SK-N-MC (cell line): ENCODE measurements at regions not wholly inside any gene's neighbourhood (a gene's known extent, or its start where the extent isn't known, plus 50 kb on each side); places are given as distances from the start of the nearest gene placed in this dataset.

Experiments used
- EZH2 ChIP-seq: fragments of 200-600 bp; sonication (generic); IDR thresholded peaks from one replicate; pipeline ENCODE4 v1.6.1; 2017; ENCODE audit warnings: antibody characterized with exemption
- FOXP2 ChIP-seq: optimal IDR thresholded peaks from 2 replicates; pipeline ENCODE3; 2011; ENCODE audit warnings: mild to moderate bottlenecking, moderate library complexity; ENCODE audit not compliant: insufficient read depth; ENCODE audit errors: extremely low read length, control extremely low read depth
- POLR2AphosphoS5 ChIP-seq: IDR thresholded peaks from 2 replicates; pipeline ENCODE4 v1.6.1; 2012; ENCODE audit warnings: mild to moderate bottlenecking, low read depth, low read length, borderline replicate concordance

GRCh38 chr4:188627892-188628291 lies 488.7 kb downstream of the TRIML1 start:
- TF ChIP-seq EZH2: no peak
- TF ChIP-seq POLR2AphosphoS5: no peak
- TF ChIP-seq FOXP2: no peak
